ENCODE measurements at regions not wholly inside any gene's neighbourhood (a gene's known extent, or its start where the extent isn't known, plus 50 kb on each side); places are given as distances from the start of the nearest gene placed in this dataset.

DNA sequence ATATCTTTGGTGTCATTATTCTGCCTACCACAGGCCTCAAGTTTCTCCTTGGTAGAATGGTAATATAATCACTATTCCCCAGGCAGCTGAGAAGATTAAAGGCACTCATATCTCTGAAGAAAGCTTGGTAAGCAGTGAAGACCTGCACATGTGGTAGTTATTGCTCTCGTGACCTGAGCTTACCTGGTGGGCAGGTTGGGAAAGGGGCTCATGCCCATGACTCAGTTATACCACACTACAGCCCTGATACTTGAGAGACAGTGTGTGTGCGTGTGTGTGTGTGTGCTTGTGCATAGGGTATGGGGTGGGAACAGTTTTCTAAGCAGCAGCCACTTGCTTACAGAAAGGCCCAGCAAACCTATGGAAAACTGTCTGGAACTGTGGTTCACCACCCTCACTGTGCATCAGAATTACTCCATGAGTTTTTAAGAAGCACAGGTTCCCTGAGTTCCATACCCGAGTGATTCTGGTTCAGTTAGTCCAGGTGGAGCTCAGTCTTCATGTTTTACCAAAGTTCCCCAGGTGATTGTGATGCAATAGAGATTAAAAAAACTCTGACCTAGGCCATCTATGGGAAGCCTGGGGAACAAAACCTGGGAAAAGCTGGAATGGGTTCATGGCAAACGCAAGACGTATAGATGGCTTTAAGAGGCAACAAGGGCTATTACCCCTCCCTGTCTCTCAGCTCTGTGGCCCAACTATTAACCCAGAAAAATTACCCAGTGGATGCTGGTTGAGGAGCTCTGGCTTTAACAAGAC is 79.0 kb upstream of the ZBED5 start:
- Histone ChIP-seq H3K9ac (ENCODE audit: low read depth, low read length) (no peak overlapping the region), H3K9me3 (ENCODE audit: insufficient read depth, low read depth, low read length) (no peaks in the 10 kb centered on the region), H3K27ac (ENCODE audit: low read length) (no peak overlapping the region), H3K27me3 (ENCODE audit: insufficient read depth, low read length) (no peaks in the 10 kb centered on the region), H3K4me1 (ENCODE audit: insufficient read depth, low read length) (peaks cover 10% of the 10 kb centered on the region; the same call in 1 of the 2 replicates), H3K4me3 (ENCODE audit: low read length) (no peak overlapping the region), H3K36me3 (ENCODE audit: insufficient read depth, low read depth, low read length) (no peaks in the 10 kb centered on the region)

- H3K27ac ChIP-seq (ENCODE audit: low read length): no peak overlapping the region
- H3K27me3 ChIP-seq (ENCODE audit: insufficient read depth, low read length): peaks cover 9% of the 10 kb centered on the region
- H3K36me3 ChIP-seq (ENCODE audit: insufficient read depth, low read depth, low read length): no peaks in the 10 kb centered on the region
- H3K9me3 ChIP-seq (ENCODE audit: insufficient read depth, low read depth, low read length): no peaks in the 10 kb centered on the region
- peaks cover 10% of the 10 kb centered on the region; the same call in 1 of the 2 replicates for H3K4me1 ChIP-seq (ENCODE audit: insufficient read depth, low read length)
- peak overlapping the region; percentile 87; the same call in 1 of the 2 replicates for H3K4me3 ChIP-seq (ENCODE audit: low read length)
- H3K9ac ChIP-seq (ENCODE audit: low read depth, low read length): no peak overlapping the region
These were observed 77.2 kb upstream of the ZBED5 start for GRCh38 chr11:10935015-10935559.

DNA sequence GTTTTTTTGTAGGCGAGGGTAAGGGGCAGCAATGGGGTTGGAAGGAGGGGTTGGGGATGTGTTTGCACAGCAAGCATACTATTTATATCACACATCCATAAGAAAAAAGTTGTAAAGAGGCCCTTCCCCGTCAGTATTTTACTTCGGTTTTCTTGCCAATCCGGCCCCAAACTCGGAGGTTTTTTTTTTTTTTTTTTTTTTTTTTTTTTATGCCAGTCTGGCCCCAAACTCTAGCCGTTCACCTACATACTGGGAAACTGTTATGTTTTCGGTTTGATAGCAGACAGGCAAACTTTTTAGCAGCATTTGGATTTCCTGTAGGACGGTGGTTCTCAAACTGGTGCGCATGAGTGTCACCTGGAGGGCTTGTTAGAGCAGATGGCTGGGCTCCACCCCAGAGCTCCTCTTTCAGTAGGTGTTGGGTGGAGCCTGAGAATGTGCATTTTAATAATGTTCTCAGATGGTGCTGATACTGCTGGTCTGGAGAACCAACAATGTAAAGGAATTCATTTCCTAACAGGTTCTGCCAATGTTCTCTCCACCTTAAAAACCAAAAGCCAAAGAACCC is 76.5 kb upstream of the ZBED5 start:
- no peak overlapping the region for H3K27ac ChIP-seq (ENCODE audit: low read length)

DNA sequence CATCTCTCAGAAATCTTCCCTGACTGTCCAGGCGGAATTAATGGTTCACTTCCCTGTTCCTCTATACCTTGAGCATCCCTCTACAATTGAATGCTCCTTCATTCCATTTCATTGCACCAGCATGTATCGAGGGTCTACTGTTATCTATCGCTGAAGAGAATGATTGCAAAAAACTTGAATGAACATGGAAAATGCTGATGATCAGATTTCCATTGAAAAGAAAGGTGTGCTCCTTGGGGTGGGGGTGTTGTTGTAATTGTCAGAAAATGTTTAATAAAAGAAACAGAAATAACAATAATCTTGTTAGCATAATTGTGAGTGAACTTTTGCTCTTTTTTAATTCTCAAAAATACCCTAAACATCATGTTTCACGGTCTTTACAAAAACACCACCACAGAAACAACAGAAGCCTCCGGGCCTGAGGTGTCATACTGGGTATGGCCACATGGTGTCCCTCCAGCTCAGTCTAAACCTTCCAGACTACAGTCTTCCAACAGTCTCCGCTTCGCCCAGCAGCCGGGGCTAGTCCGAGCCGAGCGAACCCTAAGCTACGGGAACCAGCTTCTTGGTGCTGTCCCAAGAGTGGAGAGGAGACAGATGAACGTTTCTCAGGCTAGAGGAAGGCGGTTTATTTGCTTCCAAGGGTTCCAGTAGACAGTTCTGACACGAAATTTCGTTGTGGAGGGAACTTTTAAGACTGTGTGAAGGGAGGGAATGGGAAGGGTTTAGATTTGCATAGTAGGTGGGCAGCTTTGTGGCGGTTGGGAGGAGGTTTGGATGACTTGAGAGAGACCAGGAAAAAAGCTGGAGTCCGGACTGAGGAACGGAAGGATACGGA is 75.8 kb upstream of the ZBED5 start:
- Histone ChIP-seq H3K27ac (ENCODE audit: low read length) (peak overlapping the region; percentile 66), H3K9ac (ENCODE audit: low read depth, low read length) (peak overlapping the region; percentile 85)

More for the DNA sequence above, 76.5 kb upstream of the ZBED5 start:
- Histone ChIP-seq H3K9ac (ENCODE audit: low read depth, low read length) (peak overlapping the region; percentile 85; the same call in 1 of the 2 replicates), H3K4me1 (ENCODE audit: insufficient read depth, low read length) (peaks cover 10% of the 10 kb centered on the region; the same call in 1 of the 2 replicates), H3K36me3 (ENCODE audit: insufficient read depth, low read depth, low read length) (no peaks in the 10 kb centered on the region), H3K4me3 (ENCODE audit: low read length) (peak overlapping the region; percentile 87), H3K9me3 (ENCODE audit: insufficient read depth, low read depth, low read length) (no peaks in the 10 kb centered on the region), H3K27me3 (ENCODE audit: insufficient read depth, low read length) (peaks cover 16% of the 10 kb centered on the region)

DNA sequence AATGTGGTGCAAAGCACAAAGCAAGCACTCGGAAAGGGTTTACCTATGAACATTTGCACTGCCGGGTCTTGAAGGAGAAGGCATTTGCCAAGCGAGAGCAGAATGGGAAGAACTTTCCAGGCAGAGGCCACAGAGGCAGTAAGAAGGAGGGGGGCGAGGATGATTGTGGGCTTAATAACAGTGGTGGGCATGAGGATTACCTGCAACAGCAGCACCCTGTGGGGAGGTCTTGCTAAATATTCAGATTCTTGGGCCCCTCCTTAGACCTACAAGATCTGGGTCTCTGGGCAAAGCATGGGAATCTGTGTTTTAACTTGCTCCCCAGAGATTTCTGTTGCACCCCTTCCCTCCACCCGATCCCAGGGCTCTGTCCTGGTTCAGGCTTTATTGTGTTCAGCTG is 75.1 kb upstream of the ZBED5 start:
- no peaks in the 10 kb centered on the region for H3K36me3 ChIP-seq (ENCODE audit: insufficient read depth, low read depth, low read length)
- peaks cover 10% of the 10 kb centered on the region; the same call in 1 of the 2 replicates for H3K4me1 ChIP-seq (ENCODE audit: insufficient read depth, low read length)
- no peak overlapping the region for H3K4me3 ChIP-seq (ENCODE audit: low read length)
- no peak overlapping the region for H3K9ac ChIP-seq (ENCODE audit: low read depth, low read length)
- H3K27ac ChIP-seq (ENCODE audit: low read length): no peak overlapping the region
- peaks cover 25% of the 10 kb centered on the region for H3K27me3 ChIP-seq (ENCODE audit: insufficient read depth, low read length)
- H3K9me3 ChIP-seq (ENCODE audit: insufficient read depth, low read depth, low read length): no peaks in the 10 kb centered on the region

More for the DNA sequence above, 75.8 kb upstream of the ZBED5 start:
- Histone ChIP-seq H3K27me3 (ENCODE audit: insufficient read depth, low read length) (peaks cover 22% of the 10 kb centered on the region), H3K4me3 (ENCODE audit: low read length) (peak overlapping the region; percentile 87), H3K4me1 (ENCODE audit: insufficient read depth, low read length) (peaks cover 10% of the 10 kb centered on the region; the same call in 1 of the 2 replicates), H3K36me3 (ENCODE audit: insufficient read depth, low read depth, low read length) (no peaks in the 10 kb centered on the region), H3K9me3 (ENCODE audit: insufficient read depth, low read depth, low read length) (no peaks in the 10 kb centered on the region)

- Histone ChIP-seq H3K36me3 (ENCODE audit: insufficient read depth, low read depth, low read length) (no peaks in the 10 kb centered on the region), H3K4me1 (ENCODE audit: insufficient read depth, low read length) (peaks cover 10% of the 10 kb centered on the region), H3K9ac (ENCODE audit: low read depth, low read length) (peak overlapping the region; percentile 77; the same call in 1 of the 2 replicates), H3K27ac (ENCODE audit: low read length) (peak overlapping the region; percentile 47), H3K27me3 (ENCODE audit: insufficient read depth, low read length) (peaks cover 25% of the 10 kb centered on the region), H3K9me3 (ENCODE audit: insufficient read depth, low read depth, low read length) (no peaks in the 10 kb centered on the region), H3K4me3 (ENCODE audit: low read length) (peak overlapping the region; percentile 78)
These were observed 74.2 kb upstream of the ZBED5 start for GRCh38 chr11:10931761-10932670.

- Histone ChIP-seq H3K9me3 (ENCODE audit: insufficient read depth, low read depth, low read length) (no peaks in the 10 kb centered on the region), H3K4me1 (ENCODE audit: insufficient read depth, low read length) (peaks cover 10% of the 10 kb centered on the region), H3K4me3 (ENCODE audit: low read length) (peak overlapping the region; percentile 78), H3K27ac (ENCODE audit: low read length) (peak overlapping the region; percentile 47), H3K36me3 (ENCODE audit: insufficient read depth, low read depth, low read length) (no peaks in the 10 kb centered on the region), H3K27me3 (ENCODE audit: insufficient read depth, low read length) (peaks cover 25% of the 10 kb centered on the region), H3K9ac (ENCODE audit: low read depth, low read length) (peak overlapping the region; percentile 77; the same call in 1 of the 2 replicates)
These were observed 73.3 kb upstream of the ZBED5 start for GRCh38 chr11:10930972-10931760.

DNA sequence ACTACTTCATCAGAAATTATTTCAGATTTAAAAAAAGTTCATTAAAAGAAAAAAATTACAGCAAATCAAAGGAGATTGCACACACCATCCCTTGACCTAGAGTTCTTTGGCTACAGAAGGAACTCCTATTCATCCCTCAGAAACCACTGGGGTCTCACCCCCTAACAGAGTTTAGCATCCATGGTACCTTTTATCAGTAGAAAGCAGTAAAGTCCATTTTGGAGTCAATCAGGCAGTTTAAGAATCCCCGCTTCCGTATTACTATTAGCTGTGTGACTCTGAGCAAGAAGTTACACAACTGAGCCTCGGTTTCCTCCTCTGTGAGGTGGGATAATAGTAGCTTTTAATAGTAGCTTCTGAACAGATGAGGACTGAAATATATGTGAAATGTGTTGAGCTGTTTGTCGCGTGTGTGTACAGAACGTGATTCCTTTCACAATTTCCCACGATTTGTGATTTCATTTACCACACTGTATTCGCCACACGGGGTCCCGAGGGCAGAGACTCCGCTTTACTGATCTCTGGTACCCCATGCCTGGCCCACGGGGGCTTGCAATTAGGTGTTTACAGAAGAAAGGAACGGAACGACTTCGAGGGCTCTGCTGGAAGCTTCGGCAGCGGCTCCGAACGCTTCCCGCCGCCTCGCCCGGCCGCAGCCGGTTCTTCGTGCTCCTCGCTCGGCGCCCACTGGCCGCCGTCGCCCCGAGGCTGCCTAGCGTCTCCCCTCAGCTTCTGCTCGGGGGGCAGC is 72.5 kb upstream of the ZBED5 start:
- Histone ChIP-seq H3K4me3 (ENCODE audit: low read length) (peak overlapping the region; percentile 78; the same call in 1 of the 2 replicates), H3K27ac (ENCODE audit: low read length) (no peak overlapping the region)

GRCh38 chr11:10927538-10927937 is 69.7 kb upstream of the ZBED5 start:
- Histone ChIP-seq H3K4me3 (ENCODE audit: low read length) (no peak overlapping the region), H3K27ac (ENCODE audit: low read length) (no peak overlapping the region), H3K9me3 (ENCODE audit: insufficient read depth, low read depth, low read length) (no peaks in the 10 kb centered on the region), H3K36me3 (ENCODE audit: insufficient read depth, low read depth, low read length) (no peaks in the 10 kb centered on the region), H3K27me3 (ENCODE audit: insufficient read depth, low read length) (peaks cover 25% of the 10 kb centered on the region), H3K4me1 (ENCODE audit: insufficient read depth, low read length) (peaks cover 3% of the 10 kb centered on the region), H3K9ac (ENCODE audit: low read depth, low read length) (no peak overlapping the region)

More for the DNA sequence above, 72.5 kb upstream of the ZBED5 start:
- Histone ChIP-seq H3K9me3 (ENCODE audit: insufficient read depth, low read depth, low read length) (no peaks in the 10 kb centered on the region), H3K9ac (ENCODE audit: low read depth, low read length) (peak overlapping the region; percentile 77; the same call in 1 of the 2 replicates), H3K36me3 (ENCODE audit: insufficient read depth, low read depth, low read length) (no peaks in the 10 kb centered on the region), H3K4me1 (ENCODE audit: insufficient read depth, low read length) (peaks cover 10% of the 10 kb centered on the region), H3K27me3 (ENCODE audit: insufficient read depth, low read length) (peaks cover 25% of the 10 kb centered on the region)

All from iPS-20b (cell line).